ENCODE measurements at regions not wholly inside any gene's neighbourhood (a gene's known extent, or its start where the extent isn't known, plus 50 kb on each side); places are given as distances from the start of the nearest gene placed in this dataset.

DNA sequence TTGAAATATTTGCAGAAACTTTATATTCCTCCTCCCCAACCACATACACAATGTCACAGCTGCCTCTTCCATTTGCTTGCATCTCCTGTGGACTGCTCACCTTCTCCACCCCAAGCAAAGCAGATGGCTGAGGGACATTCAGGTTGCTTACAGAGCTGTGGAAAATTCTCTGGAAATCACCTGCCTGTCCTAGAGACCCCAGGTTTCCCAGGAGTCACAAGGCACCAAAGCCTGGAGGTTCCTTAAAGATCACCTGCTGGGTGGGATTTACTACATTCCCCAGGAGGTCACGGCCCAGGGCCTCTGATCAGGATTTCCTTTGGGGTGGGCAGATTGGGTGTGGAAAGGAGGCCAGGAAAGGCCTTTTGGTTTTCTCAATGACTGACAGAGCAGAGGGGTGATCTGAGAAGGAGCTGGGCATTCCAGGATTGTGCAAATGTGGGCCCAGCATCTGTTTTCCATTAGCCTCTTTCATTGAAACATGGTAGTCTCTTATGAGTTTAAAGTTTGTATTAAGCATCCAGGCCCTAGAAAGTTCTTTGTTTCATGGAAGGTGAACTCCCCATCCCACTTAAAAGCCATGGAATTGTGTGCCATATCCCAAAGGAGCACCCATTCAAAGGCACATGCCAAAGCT is 410.7 kb upstream of the TNP1 start:
- no peak for DNase-seq (ENCODE audit: low spot score)

DNA sequence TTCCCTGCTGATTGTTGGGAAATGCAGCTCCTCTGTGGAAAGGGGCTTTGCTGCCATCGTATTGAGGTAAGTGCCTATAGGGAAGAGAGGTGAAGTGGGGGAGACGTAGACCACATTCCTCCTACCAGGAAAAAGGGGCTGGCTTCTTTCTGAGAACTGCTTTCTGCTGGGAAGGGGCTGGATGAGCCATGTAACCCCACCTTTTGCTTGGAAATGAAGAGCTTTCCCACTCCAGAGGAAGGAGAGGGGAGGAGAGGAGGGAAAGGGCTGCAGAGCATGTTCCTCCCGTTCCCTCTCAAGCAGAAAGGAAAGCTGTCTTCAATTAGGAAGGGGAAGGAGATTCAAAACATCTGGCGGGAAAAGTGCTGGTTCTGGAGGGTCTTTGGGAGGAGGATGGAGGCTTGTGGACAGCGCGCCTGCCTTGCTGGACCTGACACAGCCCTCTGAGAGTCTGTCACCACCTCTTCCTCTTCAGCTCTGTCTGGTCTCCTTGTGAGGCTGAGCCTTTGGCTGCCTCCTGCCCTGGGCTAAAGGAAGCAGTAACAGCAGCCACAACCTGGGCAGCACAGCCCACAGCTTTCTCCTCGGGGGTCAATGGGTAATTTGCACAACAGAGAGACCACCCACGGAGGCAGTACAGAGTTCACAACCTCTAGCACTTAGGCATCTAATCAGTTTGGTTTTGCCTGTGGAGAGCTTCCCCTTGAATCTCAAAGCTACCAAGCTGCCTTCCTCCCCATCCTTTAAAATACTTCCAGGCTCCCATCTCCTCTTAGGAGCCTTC is 410.0 kb upstream of the TNP1 start:
- no peak for DNase-seq (ENCODE audit: low spot score)

DNA sequence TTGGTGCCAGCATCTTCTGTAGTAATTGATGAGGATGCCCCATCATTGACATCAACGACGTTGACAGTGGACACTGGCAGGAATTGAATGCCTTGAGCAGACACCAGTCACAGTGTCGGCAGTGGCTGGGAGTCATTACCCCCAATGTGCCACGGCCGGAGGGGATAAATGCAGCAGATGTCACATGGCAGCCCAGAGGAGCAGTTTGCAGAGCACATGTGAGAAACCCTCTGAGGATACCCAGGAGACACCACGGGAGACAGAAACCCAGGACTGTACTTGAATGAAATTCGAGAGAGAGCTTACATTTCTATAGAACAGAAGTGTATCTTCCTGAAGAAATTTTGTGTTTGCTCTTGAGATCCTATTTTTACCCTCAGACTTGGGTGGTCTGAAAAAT is 409.1 kb upstream of the TNP1 start:
- no peak for DNase-seq (ENCODE audit: low spot score)

DNA sequence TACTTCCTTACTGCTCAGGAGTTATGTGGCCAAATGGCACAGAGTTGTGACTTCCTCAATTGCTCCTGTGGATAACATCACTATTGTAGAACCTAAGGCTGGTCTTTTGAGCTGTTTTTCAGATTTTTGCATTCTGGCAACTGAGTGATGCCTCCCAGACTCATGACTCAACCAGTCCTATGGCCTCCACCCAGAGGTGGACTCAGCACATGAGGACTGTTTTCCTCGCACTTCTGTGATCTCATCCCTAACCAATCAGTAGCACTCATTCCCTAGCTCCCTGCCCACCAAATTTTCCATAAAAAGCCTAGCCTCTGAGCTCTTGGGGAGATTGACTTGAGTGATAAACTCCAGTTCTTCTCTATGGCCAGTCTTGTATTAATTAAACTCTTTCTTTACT is 407.9 kb upstream of the TNP1 start:
- DNase-seq (ENCODE audit: low spot score), result no peak

DNA sequence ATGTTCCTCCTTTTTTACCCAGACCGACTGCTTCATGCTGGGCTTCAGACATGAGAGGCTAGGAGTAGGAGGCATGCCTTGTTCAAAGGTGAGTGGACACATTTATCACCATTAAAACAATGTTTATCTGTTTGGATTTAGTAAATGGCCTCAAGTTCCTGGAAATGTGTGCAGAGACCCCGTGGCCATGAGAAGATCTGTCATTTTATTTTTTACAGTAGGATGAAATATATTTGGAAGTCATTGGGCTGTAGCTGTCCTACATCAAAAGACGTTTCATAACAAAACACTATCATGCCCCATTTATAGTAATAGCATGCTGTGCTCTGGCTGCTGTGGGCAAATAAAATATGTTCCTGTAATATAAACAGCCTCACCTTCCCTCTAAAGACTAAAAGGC is 403.9 kb upstream of the TNP1 start:
- no peak for DNase-seq (ENCODE audit: low spot score)

DNA sequence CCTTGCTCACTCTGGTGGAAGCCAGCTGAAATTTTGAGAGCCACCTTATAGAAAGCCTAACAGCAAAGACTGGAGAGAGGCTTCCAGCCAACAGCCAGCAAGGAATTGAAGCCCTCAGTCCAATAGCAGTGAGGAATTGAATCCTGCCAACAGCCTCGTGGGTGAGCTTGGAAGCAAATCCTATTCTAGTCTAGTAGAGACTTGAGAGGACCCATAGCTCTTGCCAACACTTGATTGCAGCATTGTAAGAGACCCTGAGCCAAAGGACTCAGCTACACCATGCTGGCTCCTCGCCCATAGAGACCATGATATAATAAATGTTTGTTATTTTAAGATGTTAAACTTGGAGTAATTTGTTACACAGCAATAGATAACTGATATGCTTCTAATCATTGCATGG is 403.0 kb upstream of the TNP1 start:
- no peak for DNase-seq (ENCODE audit: low spot score)

DNA sequence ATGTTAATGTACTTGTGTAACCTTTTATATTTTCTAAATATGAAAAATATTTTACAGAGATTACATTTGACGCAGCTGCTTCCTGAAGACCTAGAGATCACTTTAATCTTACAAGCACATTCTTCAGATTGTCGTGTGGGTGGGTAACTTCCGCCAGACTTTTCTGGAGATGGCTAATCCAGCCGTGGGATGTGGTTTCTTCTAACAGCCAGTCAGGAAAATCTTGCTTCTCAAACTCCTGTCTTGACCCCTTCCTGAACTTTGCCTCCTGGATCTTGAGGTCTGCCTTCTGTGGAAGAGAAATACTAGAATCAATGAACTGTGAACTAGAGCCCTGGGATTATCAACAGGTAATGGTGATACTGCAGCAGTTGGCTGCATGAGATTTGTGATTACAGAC is 401.6 kb upstream of the TNP1 start:
- DNase-seq (ENCODE audit: low spot score), result no peak

DNA sequence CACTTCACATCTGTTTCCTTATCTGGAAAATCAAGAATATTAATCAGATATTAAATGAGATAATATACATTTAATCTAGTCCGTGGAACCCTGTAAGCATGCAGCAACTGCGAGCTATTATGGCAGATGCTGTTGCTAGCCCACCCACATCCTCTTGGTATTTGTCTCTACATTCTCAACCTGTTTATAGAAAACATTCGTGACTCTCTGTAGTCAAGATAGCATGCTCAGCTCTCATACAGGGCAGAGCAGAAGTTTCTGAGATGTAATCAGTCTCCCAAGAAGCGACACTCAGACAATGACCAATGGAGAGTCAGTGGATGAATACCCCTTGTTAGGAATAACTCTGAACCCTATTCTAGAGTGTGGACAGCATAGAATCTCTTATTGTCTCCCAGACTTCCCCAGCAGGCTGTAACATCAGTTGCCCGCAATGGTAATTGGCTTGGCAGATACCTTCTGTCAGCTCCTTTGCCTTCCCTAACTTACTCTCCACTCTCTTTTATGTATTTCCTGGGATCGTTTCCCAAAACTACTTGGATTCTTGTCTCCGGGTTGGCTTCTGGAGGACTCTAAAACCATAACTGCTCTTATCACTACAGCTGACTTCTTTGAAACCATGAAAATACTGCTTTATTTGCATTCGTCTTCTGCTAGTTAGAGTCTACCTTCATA is 400.7 kb upstream of the TNP1 start:
- DNase-seq (ENCODE audit: low spot score), result no peak

DNA sequence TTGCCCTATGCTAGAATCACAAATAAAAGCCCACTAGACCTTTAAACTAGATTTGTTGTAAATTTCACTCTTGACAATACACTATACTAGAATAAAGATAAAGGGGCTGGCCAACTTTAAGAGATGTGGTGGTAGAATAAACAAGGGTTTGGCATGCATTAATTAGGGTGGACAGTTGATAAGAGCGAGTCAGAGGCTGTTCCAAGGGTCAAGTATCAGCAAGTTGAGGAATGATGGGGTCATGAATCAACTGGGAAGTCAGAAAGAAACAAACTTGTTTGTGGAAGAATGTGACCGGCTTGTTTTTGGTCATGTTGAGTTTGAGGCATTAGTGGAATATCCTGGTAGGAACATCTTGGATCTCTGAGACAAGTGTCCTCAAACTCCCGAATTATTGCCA is 398.3 kb upstream of the TNP1 start:
- no peak for DNase-seq (ENCODE audit: low spot score)

DNA sequence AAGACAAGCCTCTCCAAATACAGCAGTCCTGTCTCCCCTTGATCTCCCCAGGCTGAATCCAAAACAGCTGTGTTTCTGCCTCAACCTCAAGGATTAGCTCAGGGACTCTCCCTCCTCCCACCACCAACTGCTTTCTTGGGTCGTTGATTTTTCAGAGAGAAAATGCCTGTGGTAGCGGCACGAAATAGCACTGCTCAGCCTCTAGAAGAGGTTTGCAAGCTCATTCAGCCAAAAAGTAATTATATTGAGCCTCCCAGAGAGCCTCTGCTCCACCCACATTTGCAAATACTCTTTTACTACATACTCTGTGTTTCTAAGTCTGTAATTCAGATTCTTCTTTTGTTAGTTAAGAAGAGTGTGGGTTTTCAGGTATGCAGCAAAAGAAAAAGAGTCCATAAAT is 396.4 kb upstream of the TNP1 start:
- DNase-seq (ENCODE audit: low spot score), result no peak

DNA sequence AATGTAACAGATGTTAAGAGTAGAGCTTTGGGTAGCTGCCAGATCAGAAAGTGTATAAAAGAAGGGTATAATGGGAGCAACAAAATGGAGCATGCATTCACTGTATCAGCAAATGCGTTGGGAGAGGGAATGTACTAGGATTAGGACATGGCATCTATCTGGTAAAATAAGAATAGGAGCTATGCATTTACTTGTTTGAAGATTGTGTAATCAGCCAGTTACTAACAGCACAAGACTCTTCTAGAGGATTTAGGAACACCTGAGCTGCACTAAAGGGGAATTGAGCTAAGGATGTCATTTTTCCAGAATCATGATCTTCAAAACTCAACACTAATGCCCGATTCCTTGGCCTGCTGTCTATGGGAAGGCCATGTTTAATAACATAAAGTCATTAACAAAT is 394.2 kb upstream of the TNP1 start:
- no peak for DNase-seq (ENCODE audit: low spot score)

DNA sequence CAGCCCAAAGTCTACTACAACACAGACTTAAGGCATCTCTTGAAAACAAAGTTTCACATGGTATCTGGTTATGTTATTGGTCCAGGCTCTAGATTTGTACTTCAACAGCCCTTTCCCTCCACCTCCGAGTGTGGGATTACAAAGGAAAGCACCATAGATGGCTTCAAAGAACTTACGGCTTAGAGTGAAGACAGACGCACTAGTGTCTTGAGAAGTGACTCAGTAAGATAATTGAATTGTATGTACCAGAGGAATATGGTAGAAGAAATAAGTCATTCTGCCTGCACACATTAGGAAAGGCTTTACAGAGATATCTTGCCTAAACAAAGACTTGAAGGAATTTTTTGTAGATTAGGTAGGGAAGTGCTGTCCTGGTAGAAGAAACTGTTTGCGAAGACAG is 392.3 kb upstream of the TNP1 start:
- no peak for DNase-seq (ENCODE audit: low spot score)

DNA sequence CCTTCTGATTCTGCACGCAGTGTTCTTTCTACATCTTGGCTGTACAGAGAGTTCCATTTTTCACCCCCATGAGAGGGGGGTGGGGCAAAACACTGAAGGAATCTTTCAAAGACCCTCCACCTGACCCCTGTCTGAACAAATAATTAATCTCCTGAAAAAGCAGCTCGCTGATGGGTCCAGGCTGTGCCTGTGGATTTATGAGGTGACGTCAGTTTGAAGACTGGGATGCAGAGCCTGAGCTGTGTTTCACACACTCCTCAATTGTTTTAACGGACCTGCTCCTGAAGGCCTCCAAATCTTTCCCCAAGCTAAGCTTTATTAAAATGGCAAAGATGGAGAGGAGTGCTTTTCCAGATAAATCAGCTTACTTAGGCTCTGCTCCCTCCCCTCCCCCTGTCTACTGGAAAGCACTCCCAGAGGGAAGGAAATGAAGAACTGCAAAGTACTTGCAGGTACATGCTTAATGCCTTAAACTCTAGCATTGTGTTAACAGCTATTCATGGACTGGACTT is 390.2 kb upstream of the TNP1 start:
- DNase-seq (ENCODE audit: low spot score), result no peak

DNA sequence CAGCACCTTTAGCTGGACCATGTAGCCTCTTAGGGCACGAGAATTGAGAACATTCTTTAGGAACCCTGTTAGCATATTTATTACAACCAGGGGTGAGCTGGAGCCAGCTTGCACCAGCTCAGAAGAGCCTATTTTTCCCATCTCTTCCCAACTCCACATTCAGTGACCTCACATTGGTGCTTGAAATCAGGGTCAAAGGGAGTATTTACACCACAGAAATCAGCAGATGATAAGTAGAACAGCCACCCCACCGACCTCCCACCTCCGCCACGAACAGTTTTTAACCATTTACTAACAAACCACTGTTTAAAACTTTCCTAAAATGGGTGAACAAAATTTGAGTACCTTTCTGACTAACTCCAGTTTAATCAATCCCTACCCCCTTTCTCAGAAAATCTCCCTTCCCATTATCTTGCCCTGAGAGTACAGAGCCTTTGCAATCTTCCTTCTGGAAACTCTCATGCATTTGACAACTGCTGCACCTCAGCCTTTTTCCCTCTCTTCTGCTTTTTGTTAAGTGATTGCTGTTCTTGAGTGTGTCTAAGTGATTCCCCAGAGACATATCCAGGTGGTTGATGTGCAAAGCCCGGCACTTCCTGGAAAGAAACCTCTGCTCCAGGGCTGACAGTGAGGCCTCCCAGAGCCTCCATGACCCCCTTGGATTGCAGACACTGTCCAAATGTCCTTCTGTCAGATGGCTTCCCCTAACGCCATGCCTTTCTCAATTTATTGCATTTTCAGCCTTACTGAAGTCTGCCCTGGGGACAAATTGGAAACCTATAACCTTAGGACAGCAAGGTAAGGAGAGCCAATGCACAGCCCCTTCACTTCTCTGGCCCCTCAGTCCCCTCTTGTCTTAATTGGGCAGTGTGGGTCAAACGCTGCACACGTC is 389.5 kb upstream of the TNP1 start:
- no peak for DNase-seq (ENCODE audit: low spot score)

DNA sequence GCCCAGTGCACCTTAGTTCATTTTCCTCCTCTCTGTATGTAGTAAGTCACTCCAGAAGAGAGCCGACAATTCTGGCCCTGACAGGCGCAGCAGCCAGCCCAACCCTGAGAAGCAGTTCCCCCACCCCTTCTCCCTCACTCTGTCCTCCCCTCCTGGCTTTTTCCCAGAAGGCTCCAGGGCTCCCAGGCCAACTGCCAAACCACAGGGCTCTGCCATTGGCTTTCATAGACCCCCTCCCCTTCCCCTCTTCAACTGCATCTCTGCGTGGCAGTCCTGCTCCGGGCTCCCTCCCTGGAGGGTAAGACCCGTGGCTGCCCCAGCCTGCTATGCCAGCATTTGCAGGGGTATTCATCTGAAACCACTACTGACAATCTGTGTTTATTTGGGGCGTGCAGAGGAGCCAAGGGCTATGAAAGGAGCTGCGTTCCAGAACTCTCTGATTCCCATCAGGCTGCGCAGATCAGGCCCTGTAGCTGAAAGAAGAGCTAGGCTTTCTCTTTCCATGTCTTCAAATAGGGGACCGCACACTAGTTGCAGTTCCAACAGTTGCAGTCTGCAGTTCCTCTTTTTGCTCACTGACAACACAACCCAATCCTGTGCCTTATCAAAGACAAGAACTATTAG is 388.6 kb upstream of the TNP1 start:
- no peak for DNase-seq (ENCODE audit: low spot score)

DNA sequence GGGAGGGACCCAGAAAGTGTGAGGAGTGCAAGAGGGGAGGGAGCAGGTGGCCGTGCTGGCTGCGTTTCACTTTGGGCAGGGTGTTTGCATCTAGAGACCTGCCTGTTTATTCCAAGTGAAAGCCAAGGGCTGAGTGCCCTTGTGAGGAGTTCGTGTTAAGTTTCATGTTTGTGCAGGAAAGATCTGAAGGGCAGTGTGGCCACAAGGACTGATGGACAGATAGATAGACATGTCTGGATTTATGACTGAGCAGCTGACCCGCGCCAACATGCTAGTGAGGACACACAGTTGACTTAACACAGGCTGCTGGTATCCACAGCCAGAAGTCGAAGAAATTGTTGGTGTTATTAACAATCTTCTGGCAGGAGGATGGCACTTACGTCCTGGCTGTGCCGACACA is 387.6 kb upstream of the TNP1 start:
- DNase-seq (ENCODE audit: low spot score), result no peak

DNA sequence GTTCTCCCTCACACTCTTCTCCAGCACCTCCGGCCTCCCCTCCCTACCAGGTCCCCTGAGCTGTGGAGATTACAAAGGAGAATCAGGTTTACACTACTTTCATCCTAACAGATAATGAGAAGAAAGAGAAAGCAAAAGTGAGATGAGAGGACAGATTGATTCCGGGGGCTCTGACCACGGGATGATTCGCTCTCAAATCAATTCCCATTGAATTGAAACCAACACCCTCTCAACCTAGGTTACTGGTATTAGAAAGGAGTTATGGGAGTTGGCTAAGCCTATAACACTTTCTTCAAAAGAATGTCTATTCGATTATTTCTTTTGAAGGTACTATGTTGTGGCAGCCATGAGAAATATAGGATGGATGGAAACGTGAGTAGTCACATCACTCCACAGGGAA is 386.2 kb upstream of the TNP1 start:
- DNase-seq (ENCODE audit: low spot score), result no peak

DNA sequence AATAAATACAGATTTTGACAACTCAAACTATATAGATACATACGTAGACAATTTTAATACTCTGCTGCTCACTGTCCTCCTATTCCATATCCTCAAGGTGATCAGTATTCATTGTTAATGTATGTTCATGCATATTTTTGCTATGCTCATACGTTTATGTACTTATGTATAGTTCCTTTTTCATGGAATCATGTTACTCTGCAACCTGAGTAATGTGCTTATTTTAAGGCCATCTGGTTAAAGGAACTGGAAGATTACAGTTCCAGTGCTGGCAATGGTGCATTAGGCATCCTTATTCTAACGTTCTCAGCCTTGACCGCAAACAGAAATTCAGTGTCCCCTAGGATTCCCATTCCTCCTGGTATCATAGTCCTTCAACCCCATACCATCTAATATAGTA is 385.0 kb upstream of the TNP1 start:
- no peak for DNase-seq (ENCODE audit: low spot score)

DNA sequence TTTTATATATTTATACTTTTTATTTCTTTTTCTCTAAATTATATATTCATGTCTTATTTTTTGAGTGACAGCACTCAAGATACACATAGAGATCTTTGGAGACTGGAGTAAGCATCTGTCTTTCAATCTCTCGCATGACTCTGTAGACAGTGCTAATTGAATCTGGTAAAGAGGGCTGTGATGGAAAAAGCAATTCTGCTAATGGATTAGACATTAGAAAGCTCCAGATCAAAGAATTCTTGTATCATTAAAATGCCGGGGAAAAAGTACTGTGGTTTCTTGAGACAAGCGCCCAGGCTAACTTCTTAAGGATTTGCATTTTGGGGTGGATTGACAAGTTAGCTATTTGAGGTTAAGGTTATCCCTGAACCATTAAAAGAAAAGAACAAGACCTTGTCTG is 383.1 kb upstream of the TNP1 start:
- DNase-seq (ENCODE audit: low spot score), result no peak

DNA sequence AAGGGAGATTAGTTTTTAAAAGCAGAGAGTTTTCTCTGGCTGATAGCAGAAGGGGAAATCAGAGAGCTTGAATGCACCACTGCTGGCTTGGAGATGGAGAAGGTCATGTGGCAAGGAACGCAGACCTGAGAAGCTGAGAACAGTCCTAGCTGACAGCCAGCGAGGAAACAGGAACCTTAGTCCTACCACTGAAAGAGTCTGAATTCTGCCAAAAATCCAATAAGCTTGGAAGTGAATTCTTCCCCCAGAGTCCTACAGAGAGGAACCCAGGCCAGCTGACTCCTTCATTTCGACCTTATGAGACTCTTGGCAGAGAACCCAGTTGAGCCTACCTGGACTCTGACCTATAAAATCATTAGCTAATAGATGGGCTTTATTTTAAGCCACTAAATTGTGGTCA is 371.9 kb upstream of the TNP1 start:
- DNase-seq (ENCODE audit: low spot score), result no peak

DNA sequence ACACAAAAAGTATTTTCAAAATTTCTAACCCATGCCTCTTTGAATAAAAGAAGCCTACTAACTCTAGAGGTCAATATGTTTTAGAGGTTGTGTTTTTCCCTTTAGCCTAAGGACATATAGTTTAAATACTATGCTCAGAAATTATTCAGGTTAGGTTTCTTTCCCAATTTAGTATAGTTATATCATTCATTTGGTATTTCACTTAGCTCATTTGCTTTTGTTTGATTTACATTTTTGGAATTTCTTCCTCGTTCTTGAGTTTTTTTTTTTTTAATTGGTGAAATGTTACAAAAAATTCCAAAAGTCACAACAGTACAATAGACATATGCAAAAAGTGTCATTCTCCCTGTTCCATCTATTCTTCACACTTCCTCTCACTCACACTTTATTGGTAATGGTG is 371.3 kb upstream of the TNP1 start:
- no peak for DNase-seq (ENCODE audit: low spot score)

DNA sequence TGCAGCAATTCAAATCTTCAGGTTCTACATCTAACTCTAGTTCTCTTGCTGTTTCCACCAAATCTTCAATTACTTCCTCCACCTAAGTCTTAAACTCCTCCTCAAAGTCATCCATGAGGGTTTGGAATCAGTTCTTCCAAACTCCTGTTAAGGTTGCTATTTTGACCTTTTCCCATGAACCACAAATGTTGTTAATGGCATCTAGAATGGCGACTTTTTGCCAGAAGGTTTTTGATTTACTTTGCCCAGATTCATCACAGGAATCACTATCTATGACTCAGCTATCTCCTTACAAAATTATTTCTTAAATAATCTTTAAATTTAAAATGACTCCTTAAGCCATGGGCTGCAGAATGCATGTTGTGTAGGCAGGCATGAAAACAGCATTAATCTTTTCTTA is 368.9 kb upstream of the TNP1 start:
- no peak for DNase-seq (ENCODE audit: low spot score)
